ENCODE measurements at regions not wholly inside any gene's neighbourhood (a gene's known extent, or its start where the extent isn't known, plus 50 kb on each side); places are given as distances from the start of the nearest gene placed in this dataset.

GRCh38 chr13:91185294-91185863 lies 162.1 kb upstream of the MIR17HG start:
- no peak overlapping the region for H3K4me3 ChIP-seq (ENCODE audit: low read depth, low read length)
- peak; percentile 1 for DNase-seq (ENCODE audit: low read depth)
- no peak for TF ChIP-seq CTCF (IDR thresholded peaks at IDR 0.05; ENCODE audit: insufficient read depth, low read length)

- no peak overlapping the region for H3K4me3 ChIP-seq (ENCODE audit: low read depth, low read length)
- no peak for TF ChIP-seq CTCF (IDR thresholded peaks at IDR 0.05; ENCODE audit: insufficient read depth, low read length)
- DNase-seq (ENCODE audit: low read depth), result no peak
These were observed 160.0 kb upstream of the MIR17HG start for GRCh38 chr13:91187522-91187921.

GRCh38 chr13:91189506-91189905 lies 158.0 kb upstream of the MIR17HG start:
- no peak overlapping the region for H3K4me3 ChIP-seq (ENCODE audit: low read depth, low read length)
- no peak for TF ChIP-seq CTCF (IDR thresholded peaks at IDR 0.05; ENCODE audit: insufficient read depth, low read length)
- DNase-seq (ENCODE audit: low read depth), result no peak

GRCh38 chr13:91193358-91193757 lies 154.1 kb upstream of the MIR17HG start:
- TF ChIP-seq CTCF (IDR thresholded peaks at IDR 0.05; ENCODE audit: insufficient read depth, low read length), result no peak
- H3K4me3 ChIP-seq (ENCODE audit: low read depth, low read length), result no peak overlapping the region
- DNase-seq (ENCODE audit: low read depth), result no peak

- DNase-seq (ENCODE audit: low read depth), result no peak
- H3K4me3 ChIP-seq (ENCODE audit: low read depth, low read length), result no peak overlapping the region
- no peak for TF ChIP-seq CTCF (IDR thresholded peaks at IDR 0.05; ENCODE audit: insufficient read depth, low read length)
These were observed 151.7 kb upstream of the MIR17HG start for GRCh38 chr13:91195789-91196188.

- no peak for DNase-seq (ENCODE audit: low read depth)
- H3K4me3 ChIP-seq (ENCODE audit: low read depth, low read length), result no peak overlapping the region
- no peak for TF ChIP-seq CTCF (IDR thresholded peaks at IDR 0.05; ENCODE audit: insufficient read depth, low read length)
These were observed 150.5 kb upstream of the MIR17HG start for GRCh38 chr13:91196958-91197357.

- no peak for TF ChIP-seq CTCF (IDR thresholded peaks at IDR 0.05; ENCODE audit: insufficient read depth, low read length)
- DNase-seq (ENCODE audit: low read depth), result no peak
- no peak overlapping the region for H3K4me3 ChIP-seq (ENCODE audit: low read depth, low read length)
These were observed 147.6 kb upstream of the MIR17HG start for GRCh38 chr13:91199866-91200265.
